Lower leg skin (tissue), 3 donors: ENCODE measurements at regions not wholly inside any gene's neighbourhood (a gene's known extent, or its start where the extent isn't known, plus 50 kb on each side); places are given as distances from the start of the nearest gene placed in this dataset.
"Not testable (repeated sequence)": the region's sequence is repeated elsewhere in the genome, so short reads cannot be mapped to it uniquely, and the experiment has no call there.

Source experiments
- CTCF ChIP-seq, 3 donors: fragments of 450-650 bp; IDR thresholded peaks; one replicate each; pipeline ENCODE4 v1.5.1; 2016; ENCODE audit warnings: antibody characterized with exemption in 3 of 3, mild to moderate bottlenecking in 3 of 3, moderate library complexity in 2 of 3
- POLR2A ChIP-seq, 2 donors: fragments of 450-650 bp; IDR thresholded peaks; one replicate each; pipeline ENCODE4 v1.6.1; 2016 to 2017; ENCODE audit warnings: antibody characterized with exemption in 2 of 2, mild to moderate bottlenecking in 1 of 2, moderate library complexity in 1 of 2

GRCh38 chr2:83180862-83181530 is 1278.1 kb downstream of the SUCLG1 start:
- not testable (repeated sequence) for TF ChIP-seq CTCF, POLR2A (IDR thresholded peaks at IDR 0.05)
